HEK293 (cell line): ENCODE measurements at regions not wholly inside any gene's neighbourhood (a gene's known extent, or its start where the extent isn't known, plus 50 kb on each side); places are given as distances from the start of the nearest gene placed in this dataset.
"Not testable (repeated sequence)": the region's sequence is repeated elsewhere in the genome, so short reads cannot be mapped to it uniquely, and the experiment has no call there.

ENCODE experiments used
- CTCF ChIA-PET: fragments of 350-600 bp; formaldehyde crosslinking; extraction: SDS; loops from one replicate; lab custom pipeline; 2021; ENCODE audit warnings: antibody characterized with exemption; lab: Yijun Ruan, JAX
- POLR2A ChIA-PET: fragments of 300-600 bp; formaldehyde crosslinking; extraction: SDS; loops from one replicate; lab custom pipeline; 2020; ENCODE audit warnings: antibody characterized with exemption, inconsistent platforms; lab: Yijun Ruan, JAX
- H3K27ac ChIP-seq: fragments of 200-500 bp; sonication (Bioruptor generic); 2 replicates; pipeline ENCODE4 v1.5.1; 2014; ENCODE audit warnings: low read depth, low read length, control low read depth, inconsistent platforms; ENCODE audit errors: extremely low read depth
- H3K36me3 ChIP-seq, 2 experiments: fragments of 200-500 bp in 1 of 2; sonication (Bioruptor generic) in 1 of 2; 1 replicate in 1 of 2; 2 replicates in 1 of 2; pipeline ENCODE4 v1.5.1; 2014 to 2017; ENCODE audit warnings: inconsistent platforms in 2 of 2, low read length in 2 of 2; ENCODE audit not compliant: control insufficient read depth in 2 of 2, insufficient read depth in 1 of 2
- H3K4me1 ChIP-seq: fragments of 200-500 bp; sonication (Bioruptor generic); 2 replicates; pipeline ENCODE4 v1.5.1; 2014; ENCODE audit warnings: mild to moderate bottlenecking, low read length, inconsistent platforms; ENCODE audit not compliant: control insufficient read depth, insufficient read depth
- H3K4me3 ChIP-seq: 2 replicates; pipeline ENCODE4 v1.5.1; 2011; ENCODE audit warnings: low read depth, mild to moderate bottlenecking, control low read depth, low read length, moderate library complexity
- H3K9me3 ChIP-seq: fragments of 200-500 bp; sonication (Bioruptor generic); 2 replicates; pipeline ENCODE4 v1.5.1; 2014; ENCODE audit warnings: low read depth, low read length, inconsistent platforms; ENCODE audit not compliant: control insufficient read depth, insufficient read depth
- MEIS1 ChIP-seq: sonication (generic); formaldehyde crosslinking; IDR thresholded peaks from 2 replicates; pipeline ENCODE4 v1.8.1; 2022; ENCODE audit warnings: missing genetic modification reagents, mild to moderate bottlenecking, borderline replicate concordance
- PRDM1 ChIP-seq: fragments of 450-650 bp; formaldehyde crosslinking; IDR thresholded peaks from 2 replicates; pipeline ENCODE4; 2016; ENCODE audit warnings: missing biosample characterization, missing genetic modification characterization
- SCRT1 ChIP-seq: fragments of 450-650 bp; formaldehyde crosslinking; IDR thresholded peaks from 2 replicates; pipeline ENCODE4 v1.5.1; 2016; ENCODE audit warnings: missing biosample characterization, missing genetic modification characterization, borderline replicate concordance
- SCRT2 ChIP-seq: fragments of 450-650 bp; formaldehyde crosslinking; IDR thresholded peaks from 2 replicates; pipeline ENCODE4 v1.5.1; 2016; ENCODE audit warnings: missing biosample characterization, missing genetic modification characterization
- YY1 ChIP-seq: fragments of 450-650 bp; formaldehyde crosslinking; IDR thresholded peaks from 2 replicates; pipeline ENCODE4 v1.5.1; 2018; ENCODE audit warnings: missing biosample characterization, missing genetic modification characterization
- ZNF248 ChIP-seq: fragments of 450-650 bp; formaldehyde crosslinking; IDR thresholded peaks from 2 replicates; pipeline ENCODE4 v1.5.1; 2017; ENCODE audit warnings: missing biosample characterization, missing genetic modification characterization
- ZNF302 ChIP-seq: fragments of 450-650 bp; formaldehyde crosslinking; IDR thresholded peaks from 2 replicates; pipeline ENCODE4 v1.5.1; 2016; ENCODE audit warnings: missing biosample characterization, missing genetic modification characterization, low read depth
- ZNF416 ChIP-seq: fragments of 450-650 bp; formaldehyde crosslinking; IDR thresholded peaks from 2 replicates; pipeline ENCODE4 v1.5.1; 2016; ENCODE audit warnings: missing biosample characterization, missing genetic modification characterization
- ZNF426 ChIP-seq: fragments of 450-650 bp; formaldehyde crosslinking; IDR thresholded peaks from 2 replicates; pipeline ENCODE4 v1.5.1; 2017; ENCODE audit warnings: missing biosample characterization, missing genetic modification characterization, mild to moderate bottlenecking, inconsistent platforms, moderate library complexity
- ZNF555 ChIP-seq: fragments of 450-650 bp; formaldehyde crosslinking; conservative IDR thresholded peaks from 2 replicates; pipeline ENCODE4 v1.5.1; 2017; ENCODE audit warnings: missing biosample characterization, mild to moderate bottlenecking, missing genetic modification characterization, inconsistent platforms
- ZNF600 ChIP-seq: fragments of 450-650 bp; formaldehyde crosslinking; IDR thresholded peaks from 2 replicates; pipeline ENCODE4 v1.5.1; 2016; ENCODE audit warnings: missing biosample characterization, missing genetic modification characterization
- ZNF76 ChIP-seq: fragments of 450-650 bp; formaldehyde crosslinking; IDR thresholded peaks from 2 replicates; pipeline ENCODE4; 2016; ENCODE audit warnings: low read depth, missing biosample characterization, missing genetic modification characterization, borderline replicate concordance
- ZSCAN23 ChIP-seq: fragments of 450-650 bp; formaldehyde crosslinking; IDR thresholded peaks from 2 replicates; pipeline ENCODE4 v1.5.1; 2016; ENCODE audit warnings: missing biosample characterization, missing genetic modification characterization
- TF ChIP-seq, protein P1 (sequence below): fragments of 450-650 bp; formaldehyde crosslinking; IDR thresholded peaks from 2 replicates; pipeline ENCODE4 v1.5.1; 2016; ENCODE audit warnings: missing biosample characterization, missing genetic modification characterization
- TF ChIP-seq, protein P2 (sequence below): fragments of 450-650 bp; formaldehyde crosslinking; IDR thresholded peaks from 2 replicates; pipeline ENCODE4 v1.5.1; 2016; ENCODE audit warnings: missing biosample characterization, missing genetic modification characterization
- TF ChIP-seq, protein P3 (sequence below): fragments of 450-650 bp; formaldehyde crosslinking; IDR thresholded peaks from 2 replicates; pipeline ENCODE4 v1.5.1; 2016; ENCODE audit warnings: missing biosample characterization, missing genetic modification characterization
- TF ChIP-seq, protein P4 (sequence below): fragments of 450-650 bp; formaldehyde crosslinking; IDR thresholded peaks from 2 replicates; pipeline ENCODE4 v1.5.0; 2017; ENCODE audit warnings: missing biosample characterization, missing genetic modification characterization, borderline replicate concordance
- TF ChIP-seq, protein P5 (sequence below): fragments of 450-650 bp; formaldehyde crosslinking; IDR thresholded peaks from 2 replicates; pipeline ENCODE4 v1.5.1; 2016; ENCODE audit warnings: missing biosample characterization, missing genetic modification characterization

DNA sequence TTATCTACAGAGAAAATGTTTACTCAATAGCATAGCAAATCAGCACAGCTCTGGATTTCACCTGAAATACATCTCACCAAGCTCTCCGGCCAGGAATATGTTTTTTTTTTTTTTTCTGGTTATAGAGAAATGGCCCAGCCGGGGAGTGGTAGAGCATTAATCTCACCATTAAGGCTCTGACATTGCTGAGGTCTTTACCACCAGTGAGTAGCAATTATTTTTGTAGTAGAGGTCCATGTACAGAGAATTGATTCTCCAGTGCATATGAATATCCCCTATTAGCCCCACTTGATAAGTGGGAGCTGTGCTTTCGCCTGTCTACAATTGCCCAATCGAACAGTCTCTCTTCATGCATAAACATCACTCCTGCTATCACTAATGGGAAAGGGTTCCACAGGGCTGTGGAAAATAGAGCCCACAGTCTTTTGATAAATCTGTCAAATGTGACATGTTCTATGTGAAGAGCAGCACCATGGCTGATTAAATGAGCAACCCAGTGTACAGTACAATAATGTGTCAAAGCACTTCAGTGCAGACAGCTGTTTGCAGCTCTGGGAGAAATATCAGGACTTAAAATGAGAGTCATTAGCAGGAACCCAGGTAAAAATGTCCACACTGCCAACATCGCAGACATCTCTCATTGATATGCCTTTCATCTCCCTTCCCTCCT, 227.1 kb upstream of the ID4 start:
- Histone ChIP-seq H3K9me3 (no peaks in the 10 kb centered on the region), H3K4me1 (no peaks in the 10 kb centered on the region), H3K36me3 (no peaks in the 10 kb centered on the region), H3K4me3 (no peak overlapping the region), H3K27ac (no peak overlapping the region)
- CTCF ChIA-PET = interaction anchor here (0.6 kb wide), 1 partner anchor 137 kb away, joined by 3 read pairs; no protein-coding TSS in a partner anchor
- TF ChIP-seq ZNF600 (tag by site-specific recombination) (no peak), ZNF76 (tag by site-specific recombination) (no peak), ZNF302 (tag by site-specific recombination) (no peak), YY1 (tag by site-specific recombination) (no peak), SCRT1 (tag by site-specific recombination) (no peak), MEIS1 (CRISPR knock-in tag) (no peak), ZNF248 (tag by site-specific recombination) (no peak), ZSCAN23 (no peak), ZNF555 (no peak), SCRT2 (tag by site-specific recombination) (no peak), PRDM1 (tag by site-specific recombination) (no peak), ZNF426 (tag by site-specific recombination) (no peak), ZNF416 (no peak)
- TF ChIP-seq, protein P1, sequence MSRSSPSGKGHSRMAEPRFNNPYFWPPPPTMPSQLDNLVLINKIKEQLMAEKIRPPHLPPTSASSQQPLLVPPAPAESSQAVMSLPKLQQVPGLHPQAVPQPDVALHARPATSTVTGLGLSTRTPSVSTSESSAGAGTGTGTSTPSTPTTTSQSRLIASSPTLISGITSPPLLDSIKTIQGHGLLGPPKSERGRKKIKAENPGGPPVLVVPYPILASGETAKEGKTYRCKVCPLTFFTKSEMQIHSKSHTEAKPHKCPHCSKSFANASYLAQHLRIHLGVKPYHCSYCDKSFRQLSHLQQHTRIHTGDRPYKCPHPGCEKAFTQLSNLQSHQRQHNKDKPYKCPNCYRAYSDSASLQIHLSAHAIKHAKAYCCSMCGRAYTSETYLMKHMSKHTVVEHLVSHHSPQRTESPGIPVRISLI = no peak
- TF ChIP-seq, protein P2, sequence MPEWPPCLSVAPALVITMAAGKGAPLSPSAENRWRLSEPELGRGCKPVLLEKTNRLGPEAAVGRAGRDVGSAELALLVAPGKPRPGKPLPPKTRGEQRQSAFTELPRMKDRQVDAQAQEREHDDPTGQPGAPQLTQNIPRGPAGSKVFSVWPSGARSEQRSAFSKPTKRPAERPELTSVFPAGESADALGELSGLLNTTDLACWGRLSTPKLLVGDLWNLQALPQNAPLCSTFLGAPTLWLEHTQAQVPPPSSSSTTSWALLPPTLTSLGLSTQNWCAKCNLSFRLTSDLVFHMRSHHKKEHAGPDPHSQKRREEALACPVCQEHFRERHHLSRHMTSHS = no peak
- TF ChIP-seq, protein P3, sequence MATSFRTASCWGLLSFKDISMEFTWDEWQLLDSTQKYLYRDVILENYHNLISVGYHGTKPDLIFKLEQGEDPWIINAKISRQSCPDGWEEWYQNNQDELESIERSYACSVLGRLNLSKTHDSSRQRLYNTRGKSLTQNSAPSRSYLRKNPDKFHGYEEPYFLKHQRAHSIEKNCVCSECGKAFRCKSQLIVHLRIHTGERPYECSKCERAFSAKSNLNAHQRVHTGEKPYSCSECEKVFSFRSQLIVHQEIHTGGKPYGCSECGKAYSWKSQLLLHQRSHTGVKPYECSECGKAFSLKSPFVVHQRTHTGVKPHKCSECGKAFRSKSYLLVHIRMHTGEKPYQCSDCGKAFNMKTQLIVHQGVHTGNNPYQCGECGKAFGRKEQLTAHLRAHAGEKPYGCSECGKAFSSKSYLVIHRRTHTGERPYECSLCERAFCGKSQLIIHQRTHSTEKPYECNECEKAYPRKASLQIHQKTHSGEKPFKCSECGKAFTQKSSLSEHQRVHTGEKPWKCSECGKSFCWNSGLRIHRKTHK (tag by site-specific recombination) = no peak
- TF ChIP-seq, protein P4, sequence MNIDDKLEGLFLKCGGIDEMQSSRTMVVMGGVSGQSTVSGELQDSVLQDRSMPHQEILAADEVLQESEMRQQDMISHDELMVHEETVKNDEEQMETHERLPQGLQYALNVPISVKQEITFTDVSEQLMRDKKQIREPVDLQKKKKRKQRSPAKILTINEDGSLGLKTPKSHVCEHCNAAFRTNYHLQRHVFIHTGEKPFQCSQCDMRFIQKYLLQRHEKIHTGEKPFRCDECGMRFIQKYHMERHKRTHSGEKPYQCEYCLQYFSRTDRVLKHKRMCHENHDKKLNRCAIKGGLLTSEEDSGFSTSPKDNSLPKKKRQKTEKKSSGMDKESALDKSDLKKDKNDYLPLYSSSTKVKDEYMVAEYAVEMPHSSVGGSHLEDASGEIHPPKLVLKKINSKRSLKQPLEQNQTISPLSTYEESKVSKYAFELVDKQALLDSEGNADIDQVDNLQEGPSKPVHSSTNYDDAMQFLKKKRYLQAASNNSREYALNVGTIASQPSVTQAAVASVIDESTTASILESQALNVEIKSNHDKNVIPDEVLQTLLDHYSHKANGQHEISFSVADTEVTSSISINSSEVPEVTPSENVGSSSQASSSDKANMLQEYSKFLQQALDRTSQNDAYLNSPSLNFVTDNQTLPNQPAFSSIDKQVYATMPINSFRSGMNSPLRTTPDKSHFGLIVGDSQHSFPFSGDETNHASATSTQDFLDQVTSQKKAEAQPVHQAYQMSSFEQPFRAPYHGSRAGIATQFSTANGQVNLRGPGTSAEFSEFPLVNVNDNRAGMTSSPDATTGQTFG (tag by site-specific recombination) = no peak
- TF ChIP-seq, protein P5, sequence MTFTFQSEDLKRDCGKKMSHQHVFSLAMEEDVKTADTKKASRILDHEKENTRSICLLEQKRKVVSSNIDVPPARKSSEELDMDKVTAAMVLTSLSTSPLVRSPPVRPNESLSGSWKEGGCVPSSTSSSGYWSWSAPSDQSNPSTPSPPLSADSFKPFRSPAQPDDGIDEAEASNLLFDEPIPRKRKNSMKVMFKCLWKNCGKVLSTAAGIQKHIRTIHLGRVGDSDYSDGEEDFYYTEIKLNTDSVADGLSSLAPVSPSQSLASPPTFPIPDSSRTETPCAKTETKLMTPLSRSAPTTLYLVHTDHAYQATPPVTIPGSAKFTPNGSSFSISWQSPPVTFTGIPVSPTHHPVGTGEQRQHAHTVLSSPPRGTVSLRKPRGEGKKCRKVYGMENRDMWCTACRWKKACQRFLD (tag by site-specific recombination) = no peak
- POLR2A ChIA-PET = interaction anchor here (0.5 kb wide), 1 partner anchor 259 kb away, joined by 3 read pairs; no protein-coding TSS in a partner anchor

DNA sequence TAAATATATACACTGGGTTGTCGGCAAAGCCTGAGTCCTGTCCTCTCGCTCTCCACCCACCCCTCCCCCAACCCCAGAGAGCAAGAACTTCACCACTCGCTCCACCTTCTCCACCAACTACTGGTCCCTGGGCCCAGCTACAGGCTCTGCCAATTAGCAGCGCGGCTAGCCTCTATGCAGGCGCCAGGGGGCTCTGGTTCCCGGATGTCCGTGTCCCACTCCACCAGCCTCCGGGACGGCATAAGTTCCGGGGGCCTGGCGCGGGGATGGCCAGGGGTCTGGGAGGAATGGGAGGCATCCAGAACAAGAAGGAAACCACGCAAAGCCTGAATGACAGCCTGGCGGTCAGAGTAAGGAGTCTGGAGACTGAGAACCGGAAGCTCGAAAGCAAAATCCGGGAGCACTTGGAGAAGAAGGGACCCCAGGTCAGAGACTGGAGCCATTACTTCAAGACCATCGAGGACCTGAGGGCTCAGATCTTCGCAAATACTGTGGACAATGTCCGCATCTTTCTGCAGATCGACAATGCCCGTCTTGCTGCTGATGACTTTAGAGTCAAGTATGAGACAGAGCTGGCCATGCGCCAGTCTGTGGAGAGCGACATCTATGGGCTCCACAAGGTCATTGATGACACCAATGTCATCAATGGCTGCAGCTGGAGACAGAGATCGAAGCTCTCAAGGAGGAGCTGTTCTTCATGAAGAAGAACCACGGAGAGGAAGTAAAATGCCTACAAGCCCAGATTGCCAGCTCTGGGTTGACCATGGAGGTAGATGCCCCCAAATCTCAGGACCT, 224.3 kb upstream of the ID4 start:
- H3K36me3 ChIP-seq, H3K4me1 ChIP-seq, POLR2A ChIA-PET, H3K4me3 ChIP-seq, H3K27ac ChIP-seq, H3K9me3 ChIP-seq: not testable (repeated sequence)
- CTCF ChIA-PET = interaction anchor here (0.5 to 1.0 kb wide), 4 partner anchors 9 to 178 kb away, joined by 3 to 5 read pairs (median 4); no protein-coding TSS in a partner anchor
